Uterus (tissue), 3 donors: ENCODE measurements at regions not wholly inside any gene's neighbourhood (a gene's known extent, or its start where the extent isn't known, plus 50 kb on each side); places are given as distances from the start of the nearest gene placed in this dataset.

Experiments used
- DNase-seq, 2 donors: peaks; one replicate each; pipeline ENCODE4 v3.0.0-alpha.2; 2019 to 2020
- H3K27ac ChIP-seq, 2 donors: fragments of 200-600 bp; sonication (generic); 1 replicate in 1 of 2; 2 replicates in 1 of 2; pipeline ENCODE4 v1.5.1; 2016 to 2018
- H3K27me3 ChIP-seq, 2 donors: fragments of 200-600 bp; sonication (generic); one replicate each; pipeline ENCODE4 v1.5.1; 2018 to 2019; ENCODE audit warnings: control low read depth in 1 of 2
- H3K36me3 ChIP-seq, 2 donors: fragments of 200-600 bp; sonication (generic); one replicate each; pipeline ENCODE4 v1.5.1; 2019; ENCODE audit warnings: control low read depth in 1 of 2
- H3K4me1 ChIP-seq, 2 donors: fragments of 200-600 bp; sonication (generic); one replicate each; pipeline ENCODE4 v1.5.1; 2018 to 2019; ENCODE audit warnings: control low read depth in 1 of 2
- H3K4me3 ChIP-seq, 2 donors: fragments of 200-600 bp; sonication (generic); 1 replicate in 1 of 2; 2 replicates in 1 of 2; pipeline ENCODE4 v1.5.1; 2018 to 2019; ENCODE audit warnings: mild to moderate bottlenecking in 1 of 2
- H3K9me3 ChIP-seq, 2 donors: fragments of 200-600 bp; sonication (generic); one replicate each; pipeline ENCODE4 v1.5.1; 2019; ENCODE audit warnings: control low read depth in 1 of 2
- POLR2A ChIP-seq, 2 donors: fragments of 450-650 bp; IDR thresholded peaks; one replicate each; pipeline ENCODE4 v1.6.1; 2016; ENCODE audit warnings: antibody characterized with exemption in 2 of 2, mild to moderate bottlenecking in 1 of 2, moderate library complexity in 1 of 2
- intact Hi-C: fragments of 100-400 bp; cut with DNase I; formaldehyde crosslinking; loops from one replicate; pipeline ENCODE4 v1.15.1; 2023; ENCODE audit warnings: low total_unique reads
- TF ChIP-seq, protein P1 (sequence below), 4 experiments: fragments of 200-600 bp in 2 of 4; fragments of 450-650 bp in 2 of 4; sonication (generic) in 2 of 4; IDR thresholded peaks; one replicate each; pipeline ENCODE4 v1.5.1; 2016 to 2019; ENCODE audit warnings: antibody characterized with exemption in 4 of 4, mild to moderate bottlenecking in 2 of 4, moderate library complexity in 1 of 4
- donor health status: DM: yes; HTN: yes; CAD: no.

DNA sequence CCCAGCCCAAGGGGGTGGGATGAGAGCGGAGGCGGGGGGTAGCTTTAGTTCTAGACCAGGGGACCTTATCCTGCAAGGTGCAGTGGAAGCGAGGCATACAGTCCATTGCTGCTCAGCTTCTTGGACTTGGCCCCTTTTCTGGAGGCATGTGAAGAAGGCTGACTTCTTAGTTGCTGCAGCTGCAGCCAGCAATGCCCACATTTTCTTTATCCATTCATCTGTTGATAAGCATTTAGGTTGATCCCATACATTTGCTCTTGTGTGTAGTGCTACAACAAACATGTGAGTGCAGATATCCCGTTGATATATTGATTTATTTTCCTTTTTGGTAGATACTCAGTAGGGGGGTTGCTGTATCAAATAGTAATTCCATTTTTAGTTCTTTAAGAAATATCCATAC, 461.2 kb upstream of the IMPG1 start:
- TF ChIP-seq, protein P1, sequence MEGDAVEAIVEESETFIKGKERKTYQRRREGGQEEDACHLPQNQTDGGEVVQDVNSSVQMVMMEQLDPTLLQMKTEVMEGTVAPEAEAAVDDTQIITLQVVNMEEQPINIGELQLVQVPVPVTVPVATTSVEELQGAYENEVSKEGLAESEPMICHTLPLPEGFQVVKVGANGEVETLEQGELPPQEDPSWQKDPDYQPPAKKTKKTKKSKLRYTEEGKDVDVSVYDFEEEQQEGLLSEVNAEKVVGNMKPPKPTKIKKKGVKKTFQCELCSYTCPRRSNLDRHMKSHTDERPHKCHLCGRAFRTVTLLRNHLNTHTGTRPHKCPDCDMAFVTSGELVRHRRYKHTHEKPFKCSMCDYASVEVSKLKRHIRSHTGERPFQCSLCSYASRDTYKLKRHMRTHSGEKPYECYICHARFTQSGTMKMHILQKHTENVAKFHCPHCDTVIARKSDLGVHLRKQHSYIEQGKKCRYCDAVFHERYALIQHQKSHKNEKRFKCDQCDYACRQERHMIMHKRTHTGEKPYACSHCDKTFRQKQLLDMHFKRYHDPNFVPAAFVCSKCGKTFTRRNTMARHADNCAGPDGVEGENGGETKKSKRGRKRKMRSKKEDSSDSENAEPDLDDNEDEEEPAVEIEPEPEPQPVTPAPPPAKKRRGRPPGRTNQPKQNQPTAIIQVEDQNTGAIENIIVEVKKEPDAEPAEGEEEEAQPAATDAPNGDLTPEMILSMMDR (IDR thresholded peaks at IDR 0.05), result no peak
- TF ChIP-seq POLR2A (IDR thresholded peaks at IDR 0.05), result no peak
- no peak for DNase-seq
- Histone ChIP-seq H3K36me3 (no peaks in the 10 kb centered on the region), H3K4me3 (no peak overlapping the region), H3K9me3 (no peaks in the 10 kb centered on the region), H3K27ac (no peak overlapping the region), H3K27me3 (no peaks in the 10 kb centered on the region), H3K4me1 (no peaks in the 10 kb centered on the region)
- intact Hi-C loops, result no loop called here

DNA sequence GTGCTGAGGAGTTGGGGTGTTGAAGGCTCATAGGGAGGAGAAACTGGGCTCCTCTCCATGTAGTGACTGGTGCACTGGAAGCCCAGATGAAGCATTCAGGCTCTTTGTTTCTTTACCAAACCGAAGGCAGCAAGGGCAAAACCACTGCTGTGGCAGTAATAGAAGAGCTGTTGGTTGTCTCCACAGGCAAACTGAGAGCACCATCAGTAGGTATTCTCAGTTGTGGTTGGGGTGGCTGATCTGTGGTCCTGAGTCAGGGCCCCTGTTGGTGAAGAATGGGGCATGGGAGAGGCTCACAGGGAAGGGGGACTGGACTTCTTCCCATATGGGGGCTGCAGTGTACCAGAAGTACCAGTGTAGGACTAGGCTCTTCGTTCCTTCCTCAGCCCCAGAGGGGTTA, 460.2 kb upstream of the IMPG1 start:
- no peak for TF ChIP-seq POLR2A (IDR thresholded peaks at IDR 0.05)
- TF ChIP-seq, protein P1 (IDR thresholded peaks at IDR 0.05), result no peak
- intact Hi-C loops, result no loop called here
- Histone ChIP-seq H3K9me3 (no peaks in the 10 kb centered on the region), H3K4me3 (no peak overlapping the region), H3K27me3 (no peaks in the 10 kb centered on the region), H3K36me3 (no peaks in the 10 kb centered on the region), H3K4me1 (no peaks in the 10 kb centered on the region), H3K27ac (no peak overlapping the region)
- no peak for DNase-seq

DNA sequence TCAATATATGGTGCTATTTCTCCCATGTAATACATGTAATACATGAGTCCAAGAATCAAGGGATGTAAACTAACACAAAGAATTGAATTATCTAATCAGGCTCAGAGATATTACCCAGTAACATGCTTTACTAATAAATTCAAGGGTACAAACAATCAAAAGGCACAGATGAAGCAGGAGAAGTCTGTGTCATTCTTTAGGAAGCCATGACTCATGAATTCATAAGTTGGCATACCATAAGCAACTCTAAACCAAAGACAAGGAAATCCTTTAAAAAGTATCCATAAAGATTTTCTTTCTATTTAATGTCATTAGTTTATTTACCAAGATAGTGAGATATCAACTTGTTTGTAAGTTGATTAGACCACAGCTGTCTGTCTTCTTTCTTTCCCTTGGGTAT, 446.0 kb upstream of the IMPG1 start:
- TF ChIP-seq POLR2A (IDR thresholded peaks at IDR 0.05), result no peak
- TF ChIP-seq, protein P1 (IDR thresholded peaks at IDR 0.05), result no peak
- no peaks in the 10 kb centered on the region for H3K4me1 ChIP-seq
- no peak for DNase-seq
- no peaks in the 10 kb centered on the region for H3K27me3 ChIP-seq
- H3K27ac ChIP-seq, result no peak overlapping the region
- H3K9me3 ChIP-seq, result no peaks in the 10 kb centered on the region
- intact Hi-C loops, result no loop called here
- no peak overlapping the region for H3K4me3 ChIP-seq
- H3K36me3 ChIP-seq, result no peaks in the 10 kb centered on the region

DNA sequence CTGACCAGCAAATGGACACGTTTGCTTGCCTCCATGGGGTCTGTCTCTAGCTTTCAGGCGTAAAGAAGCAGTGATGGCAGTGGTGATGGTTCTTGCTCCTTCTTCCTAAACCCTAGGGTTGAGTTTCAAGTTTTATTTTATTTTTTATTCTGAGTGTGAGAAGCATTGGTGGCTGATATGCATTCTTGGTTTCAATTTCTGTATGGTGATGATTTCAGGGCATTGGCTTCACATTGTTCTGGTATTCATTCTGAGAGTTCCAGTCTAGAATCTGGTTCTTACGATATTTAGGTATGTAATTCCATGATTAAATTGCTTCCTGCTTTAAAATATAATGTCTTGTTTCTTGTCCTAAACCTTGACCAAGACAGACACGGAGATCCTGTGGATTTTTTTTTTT, 444.5 kb upstream of the IMPG1 start:
- intact Hi-C loops, result no loop called here
- H3K4me1 ChIP-seq, result no peaks in the 10 kb centered on the region
- no peak overlapping the region for H3K27ac ChIP-seq
- no peaks in the 10 kb centered on the region for H3K27me3 ChIP-seq
- DNase-seq, result no peak
- no peaks in the 10 kb centered on the region for H3K9me3 ChIP-seq
- no peak overlapping the region for H3K4me3 ChIP-seq
- TF ChIP-seq, protein P1 (IDR thresholded peaks at IDR 0.05), result no peak
- no peak for TF ChIP-seq POLR2A (IDR thresholded peaks at IDR 0.05)
- no peaks in the 10 kb centered on the region for H3K36me3 ChIP-seq

DNA sequence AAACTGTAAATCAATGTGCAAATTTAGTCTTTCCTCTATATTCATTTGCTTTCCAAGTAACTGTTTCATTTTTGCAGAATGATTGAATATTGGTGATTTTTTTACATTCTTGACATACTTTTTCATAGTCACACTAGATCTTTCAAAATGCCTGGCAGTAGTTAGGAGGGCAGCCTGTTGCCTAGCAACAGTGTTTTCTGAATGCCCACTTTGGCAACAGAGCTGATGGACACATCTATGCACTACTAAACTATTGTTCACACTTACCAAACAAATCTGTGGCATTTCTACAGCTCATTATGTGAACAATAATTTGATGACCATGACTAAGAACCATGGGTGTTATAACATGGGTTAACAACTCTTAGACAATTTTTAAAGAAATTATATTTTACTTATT, 438.0 kb upstream of the IMPG1 start:
- no peak overlapping the region for H3K4me3 ChIP-seq

More for the DNA sequence above, 438.0 kb upstream of the IMPG1 start:
- Histone ChIP-seq H3K9me3 (no peaks in the 10 kb centered on the region), H3K36me3 (no peaks in the 10 kb centered on the region), H3K27ac (no peak overlapping the region), H3K4me1 (no peaks in the 10 kb centered on the region), H3K27me3 (no peaks in the 10 kb centered on the region)
- DNase-seq, result no peak
- no peak for TF ChIP-seq POLR2A (IDR thresholded peaks at IDR 0.05)
- TF ChIP-seq, protein P1 (IDR thresholded peaks at IDR 0.05), result no peak
- intact Hi-C loops, result no loop called here
